Omental fat pad (tissue), 3 donors: ENCODE measurements at regions not wholly inside any gene's neighbourhood (a gene's known extent, or its start where the extent isn't known, plus 50 kb on each side); places are given as distances from the start of the nearest gene placed in this dataset.
"Not testable (repeated sequence)": the region's sequence is repeated elsewhere in the genome, so short reads cannot be mapped to it uniquely, and the experiment has no call there.

Source experiments
- ATAC-seq: fragments of 150-250 bp; one replicate; pipeline ENCODE4 v1.9.1; 2016; ENCODE audit warnings: mild to moderate bottlenecking, moderate library complexity; ENCODE audit not compliant: low FRiP score
- DNase-seq: peaks from one replicate; pipeline ENCODE4 v3.0.0-alpha.2; 2019; ENCODE audit warnings: low spot score
- CTCF ChIP-seq, 3 donors: fragments of 450-650 bp; IDR thresholded peaks; one replicate each; pipeline ENCODE4 v1.5.1; 2016 to 2017; ENCODE audit warnings: antibody characterized with exemption in 3 of 3, mild to moderate bottlenecking in 3 of 3, moderate library complexity in 2 of 3

- no peak for DNase-seq
- TF ChIP-seq CTCF (IDR thresholded peaks at IDR 0.05) = no peak
- no peak for ATAC-seq
Observed at GRCh38 chrX:43278440-43278839, 377.7 kb upstream of the MAOA start.

- no peak for TF ChIP-seq CTCF (IDR thresholded peaks at IDR 0.05)
- DNase-seq (no peak), ATAC-seq (no peak)
Observed at GRCh38 chrX:43279341-43279808, 376.7 kb upstream of the MAOA start.

- ATAC-seq = no peak
- no peak for DNase-seq
- no peak for TF ChIP-seq CTCF (IDR thresholded peaks at IDR 0.05)
Observed at GRCh38 chrX:43283187-43283586, 372.9 kb upstream of the MAOA start.

- not testable (repeated sequence) for ATAC-seq, DNase-seq
Observed at GRCh38 chrX:43311625-43312024, 344.5 kb upstream of the MAOA start.

GRCh38 chrX:43313035-43313434 is 343.1 kb upstream of the MAOA start:
- ATAC-seq = no peak
- DNase-seq = no peak
- TF ChIP-seq CTCF (IDR thresholded peaks at IDR 0.05) = no peak

- no peak for DNase-seq
- no peak for TF ChIP-seq CTCF (IDR thresholded peaks at IDR 0.05)
- ATAC-seq = no peak
Observed at GRCh38 chrX:43314525-43314924, 341.6 kb upstream of the MAOA start.

- no peak for TF ChIP-seq CTCF (IDR thresholded peaks at IDR 0.05)
- ATAC-seq (no peak), DNase-seq (no peak)
Observed at GRCh38 chrX:43315622-43316021, 340.5 kb upstream of the MAOA start.

- DNase-seq (no peak), ATAC-seq (no peak)
- no peak for TF ChIP-seq CTCF (IDR thresholded peaks at IDR 0.05)
Observed at GRCh38 chrX:43316146-43316545, 340.0 kb upstream of the MAOA start.
